PC-9 (cell line): ENCODE measurements at regions not wholly inside any gene's neighbourhood (a gene's known extent, or its start where the extent isn't known, plus 50 kb on each side); places are given as distances from the start of the nearest gene placed in this dataset.

Experiments
- BruUV-seq: library from RNA; stranded (reverse); fragments of 400-500 nt; replicated peaks from 2 replicates; lab custom pipeline; 2021; lab: Mats Ljungman, UMichigan
- CTCF ChIA-PET: fragments of 300-600 bp; sonication (Branson Sonifier 250); formaldehyde crosslinking; loops from one replicate; lab custom pipeline; 2022; ENCODE audit warnings: antibody characterized with exemption; lab: Charles Lee
- POLR2A ChIA-PET: fragments of 300-600 bp; sonication (Branson Sonifier 250); formaldehyde crosslinking; loops from one replicate; lab custom pipeline; 2022; ENCODE audit warnings: antibody characterized with exemption; ENCODE audit not compliant: unreplicated experiment; lab: Charles Lee
- DNase-seq, 2 experiments: peaks; one replicate each; pipeline versions ENCODE4 v3.0.0 to v3.0.0-alpha.2; 2015 to 2022; ENCODE audit warnings: mixed read lengths in 1 of 2
- H2AFZ ChIP-seq: fragments of 200-600 bp; sonication (generic); 2 replicates; pipeline ENCODE4 v1.8.1; 2017; ENCODE audit warnings: antibody characterized with exemption
- H3F3A ChIP-seq: fragments of 200-600 bp; sonication (generic); 2 replicates; pipeline ENCODE4 v1.8.1; 2017; ENCODE audit warnings: antibody characterized with exemption, mild to moderate bottlenecking, low read depth; ENCODE audit not compliant: insufficient read depth
- H3K27ac ChIP-seq: fragments of 200-600 bp; sonication (generic); 2 replicates; pipeline ENCODE4 v1.6.1; 2016; ENCODE audit warnings: mixed run types
- H3K27me3 ChIP-seq: fragments of 200-600 bp; sonication (generic); 2 replicates; pipeline ENCODE4 v1.6.1; 2016; ENCODE audit warnings: low read depth, mixed run types; ENCODE audit not compliant: insufficient read depth
- H3K36me3 ChIP-seq: fragments of 200-600 bp; sonication (generic); 2 replicates; pipeline ENCODE4 v1.6.1; 2016; ENCODE audit warnings: low read depth, mixed run types
- H3K4me1 ChIP-seq: fragments of 200-600 bp; sonication (generic); replicated peaks from 2 replicates; pipeline ENCODE4 v1.6.1; 2016; ENCODE audit warnings: mixed run types; ENCODE audit not compliant: insufficient read depth
- H3K4me2 ChIP-seq: fragments of 200-600 bp; sonication (generic); 2 replicates; pipeline ENCODE4 v1.6.1; 2017; ENCODE audit warnings: mixed run types
- H3K4me3 ChIP-seq: fragments of 200-600 bp; sonication (generic); 2 replicates; pipeline ENCODE4 v1.6.1; 2016; ENCODE audit warnings: mixed run types
- H3K79me2 ChIP-seq: fragments of 200-600 bp; sonication (generic); 2 replicates; pipeline ENCODE4 v1.6.1; 2017; ENCODE audit warnings: low read depth, mixed run types
- H3K9me2 ChIP-seq: fragments of 200-600 bp; sonication (generic); 2 replicates; pipeline ENCODE4 v1.8.1; 2017; ENCODE audit warnings: mild to moderate bottlenecking; ENCODE audit not compliant: insufficient read depth
- H3K9me3 ChIP-seq: fragments of 200-600 bp; sonication (generic); 2 replicates; pipeline ENCODE4 v1.8.1; 2016; ENCODE audit warnings: low read depth; ENCODE audit not compliant: insufficient read depth
- H4K20me1 ChIP-seq: fragments of 200-600 bp; sonication (generic); 2 replicates; pipeline ENCODE4 v1.8.1; 2017; ENCODE audit not compliant: insufficient read depth
- CTCF ChIP-seq: fragments of 200-600 bp; sonication (generic); conservative IDR thresholded peaks from 2 replicates; pipeline ENCODE4 v1.6.1; 2017; ENCODE audit warnings: mixed run types, antibody characterized with exemption, mild to moderate bottlenecking, moderate library complexity
- EZH2 ChIP-seq: fragments of 200-600 bp; sonication (generic); IDR thresholded peaks from 2 replicates; pipeline ENCODE4 v1.8.0; 2017; ENCODE audit warnings: antibody characterized with exemption, low read depth
- intact Hi-C: fragments of 100-400 bp; cut with micrococcal nuclease; formaldehyde crosslinking; loops from one replicate; pipeline ENCODE4 v1.10.0; 2022; ENCODE audit not compliant: unreplicated experiment

- H3K4me2 ChIP-seq = no peak overlapping the region
- TF ChIP-seq CTCF (no peak), EZH2 (no peak)
- intact Hi-C loops = no loop called here
- H3K27me3 ChIP-seq = no peaks in the 10 kb centered on the region
- H3K4me3 ChIP-seq = no peak overlapping the region
- DNase-seq = no peak
- no peaks in the 10 kb centered on the region for H3K9me2 ChIP-seq
- H3K4me1 ChIP-seq = no peaks in the 10 kb centered on the region
- H3F3A ChIP-seq = no peaks in the 10 kb centered on the region
- BruUV-seq = no TSS peak
- no peak overlapping the region for H3K27ac ChIP-seq
- ChIA-PET POLR2A (no interaction called here), CTCF (no interaction called here)
- H3K36me3 ChIP-seq = no peaks in the 10 kb centered on the region
- no peaks in the 10 kb centered on the region for H3K79me2 ChIP-seq
- H2AFZ ChIP-seq = no peak overlapping the region
- no peaks in the 10 kb centered on the region for H4K20me1 ChIP-seq
- no peaks in the 10 kb centered on the region for H3K9me3 ChIP-seq
Observed at GRCh38 chr5:124871303-124871702, 124.9 kb upstream of the ZNF608 start.

- intact Hi-C loops = no loop called here
- no TSS peak for BruUV-seq
- no peak overlapping the region for H3K4me2 ChIP-seq
- no peaks in the 10 kb centered on the region for H3K4me1 ChIP-seq
- TF ChIP-seq EZH2 (no peak), CTCF (no peak)
- no peaks in the 10 kb centered on the region for H4K20me1 ChIP-seq
- no peaks in the 10 kb centered on the region for H3K27me3 ChIP-seq
- no peak overlapping the region for H3K27ac ChIP-seq
- POLR2A ChIA-PET = no interaction called here
- no peak overlapping the region for H3K4me3 ChIP-seq
- H3K9me3 ChIP-seq = no peaks in the 10 kb centered on the region
- no peaks in the 10 kb centered on the region for H3K79me2 ChIP-seq
- no peaks in the 10 kb centered on the region for H3F3A ChIP-seq
- no peaks in the 10 kb centered on the region for H3K36me3 ChIP-seq
- H2AFZ ChIP-seq = no peak overlapping the region
- DNase-seq = no peak
- CTCF ChIA-PET = no interaction called here
- no peaks in the 10 kb centered on the region for H3K9me2 ChIP-seq
Observed at GRCh38 chr5:124872086-124872485, 125.6 kb upstream of the ZNF608 start.

DNA sequence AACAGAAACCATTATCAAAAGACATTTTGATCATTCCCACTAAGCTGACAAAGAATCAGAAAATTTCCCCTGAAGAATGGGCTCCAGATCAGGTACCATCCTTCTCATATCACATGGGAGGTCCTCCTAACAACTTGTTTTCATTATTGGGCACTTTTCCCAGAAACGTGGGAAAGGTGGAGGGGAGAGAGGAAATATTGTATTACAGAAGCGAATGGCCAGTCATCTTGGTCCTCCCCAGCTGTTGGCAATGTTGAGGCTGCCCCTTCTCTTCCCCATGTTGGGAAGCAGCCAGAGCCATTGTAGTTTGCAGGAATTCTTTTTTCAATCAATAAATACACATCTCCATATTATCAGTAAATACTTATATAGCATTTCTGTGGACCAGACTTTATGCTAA lies 126.2 kb upstream of the ZNF608 start:
- Histone ChIP-seq H3K27ac (no peak overlapping the region), H3K36me3 (no peaks in the 10 kb centered on the region), H3K9me2 (no peaks in the 10 kb centered on the region), H3K79me2 (no peaks in the 10 kb centered on the region), H3K9me3 (no peaks in the 10 kb centered on the region), H3F3A (no peaks in the 10 kb centered on the region), H2AFZ (no peak overlapping the region), H3K4me2 (no peak overlapping the region), H3K27me3 (no peaks in the 10 kb centered on the region), H4K20me1 (no peaks in the 10 kb centered on the region), H3K4me1 (no peaks in the 10 kb centered on the region), H3K4me3 (no peak overlapping the region)
- DNase-seq = no peak
- ChIA-PET CTCF (no interaction called here), POLR2A (no interaction called here)
- intact Hi-C loops = no loop called here
- no TSS peak for BruUV-seq
- TF ChIP-seq CTCF = no peak
- no peak for TF ChIP-seq EZH2
